H9 (cell line): ENCODE measurements at regions not wholly inside any gene's neighbourhood (a gene's known extent, or its start where the extent isn't known, plus 50 kb on each side); places are given as distances from the start of the nearest gene placed in this dataset.

Experiments
- DNase-seq: peaks from one replicate; pipeline ENCODE4 v3.0.0-alpha.2; 2017
- H2AFZ ChIP-seq: one replicate; pipeline ENCODE4 v1.6.1; 2013; ENCODE audit warnings: mild to moderate bottlenecking, low read length, control low read depth, moderate library complexity
- H2AK5ac ChIP-seq: 2 replicates; pipeline ENCODE4 v1.6.1; 2013; ENCODE audit warnings: low read length, control low read depth, mixed read lengths; ENCODE audit not compliant: insufficient read length
- H2BK120ac ChIP-seq: one replicate; pipeline ENCODE4 v1.6.1; 2013; ENCODE audit warnings: low read depth, mild to moderate bottlenecking, low read length, control low read depth, inconsistent platforms; ENCODE audit not compliant: poor library complexity, severe bottlenecking
- H2BK12ac ChIP-seq: 2 replicates; pipeline ENCODE4 v1.6.1; 2013; ENCODE audit warnings: low read length, control low read depth, mixed read lengths, low read depth; ENCODE audit not compliant: insufficient read length
- H2BK15ac ChIP-seq: 2 replicates; pipeline ENCODE4 v1.6.1; 2013; ENCODE audit warnings: low read depth, low read length, control low read depth
- H2BK20ac ChIP-seq: one replicate; pipeline ENCODE4 v1.6.1; 2013; ENCODE audit warnings: low read depth, mild to moderate bottlenecking, low read length, control low read depth, inconsistent platforms; ENCODE audit not compliant: poor library complexity, severe bottlenecking
- H2BK5ac ChIP-seq: 2 replicates; pipeline ENCODE4 v1.6.1; 2013; ENCODE audit warnings: low read length, control low read depth, mixed read lengths; ENCODE audit not compliant: insufficient read length
- H3K14ac ChIP-seq: 2 replicates; pipeline ENCODE4 v1.6.1; 2013; ENCODE audit warnings: low read length, control low read depth; ENCODE audit not compliant: insufficient read depth
- H3K18ac ChIP-seq: 2 replicates; pipeline ENCODE4 v1.6.1; 2013; ENCODE audit warnings: low read depth, mild to moderate bottlenecking, mixed read lengths, low read length, control low read depth; ENCODE audit not compliant: insufficient read length
- H3K23ac ChIP-seq: 2 replicates; pipeline ENCODE4 v1.6.1; 2013; ENCODE audit warnings: low read length, control low read depth, mixed read lengths, low read depth; ENCODE audit not compliant: insufficient read length
- H3K23me2 ChIP-seq: 2 replicates; pipeline ENCODE4 v1.6.1; 2013; ENCODE audit warnings: low read depth, mild to moderate bottlenecking, mixed read lengths, low read length, control low read depth; ENCODE audit not compliant: insufficient read length, poor library complexity, severe bottlenecking
- H3K27ac ChIP-seq: 2 replicates; pipeline ENCODE4 v1.5.1; 2013; ENCODE audit warnings: low read length, control low read depth, mixed read lengths, low read depth; ENCODE audit not compliant: insufficient read length
- H3K27me3 ChIP-seq: 2 replicates; pipeline ENCODE4 v1.6.1; 2013; ENCODE audit warnings: low read length, control low read depth, inconsistent platforms; ENCODE audit not compliant: insufficient read depth
- H3K4ac ChIP-seq: 2 replicates; pipeline ENCODE4 v1.6.1; 2013; ENCODE audit warnings: low read depth, mild to moderate bottlenecking, control low read depth, inconsistent platforms, low read length, moderate library complexity
- H3K4me1 ChIP-seq: 2 replicates; pipeline ENCODE4 v1.6.1; 2013; ENCODE audit warnings: low read length, control low read depth, inconsistent platforms; ENCODE audit not compliant: insufficient read depth
- H3K4me2 ChIP-seq: 2 replicates; pipeline ENCODE4 v1.6.1; 2013; ENCODE audit warnings: low read length, control low read depth, mixed read lengths; ENCODE audit not compliant: insufficient read length, insufficient read depth
- H3K56ac ChIP-seq: 2 replicates; pipeline ENCODE4 v1.6.1; 2013; ENCODE audit warnings: low read depth, mild to moderate bottlenecking, mixed read lengths, low read length, control low read depth; ENCODE audit not compliant: insufficient read length
- H3K79me1 ChIP-seq: 2 replicates; pipeline ENCODE4 v1.6.1; 2013; ENCODE audit warnings: low read depth, mild to moderate bottlenecking, moderate library complexity, low read length, control low read depth, inconsistent platforms; ENCODE audit not compliant: insufficient read depth, poor library complexity, severe bottlenecking
- H3K79me2 ChIP-seq: 2 replicates; pipeline ENCODE4 v1.6.1; 2013; ENCODE audit warnings: low read length, control low read depth, inconsistent platforms; ENCODE audit not compliant: insufficient read depth
- H3K9ac ChIP-seq: 2 replicates; pipeline ENCODE4 v1.6.1; 2013; ENCODE audit warnings: low read length, control low read depth, mixed read lengths; ENCODE audit not compliant: insufficient read length; ENCODE audit errors: extremely low read depth
- H3K9me3 ChIP-seq: one replicate; pipeline ENCODE4 v1.6.1; 2013; ENCODE audit warnings: low read depth, low read length, inconsistent platforms; ENCODE audit not compliant: control insufficient read depth
- H3T11ph ChIP-seq: one replicate; pipeline ENCODE4 v1.6.1; 2013; ENCODE audit warnings: mild to moderate bottlenecking, low read length, control low read depth, inconsistent platforms
- H4K20me1 ChIP-seq: one replicate; pipeline ENCODE4 v1.6.1; 2013; ENCODE audit not compliant: control insufficient read depth, insufficient read length, insufficient read depth
- H4K5ac ChIP-seq: 2 replicates; pipeline ENCODE4 v1.6.1; 2013; ENCODE audit warnings: low read depth, mild to moderate bottlenecking, mixed read lengths, low read length, control low read depth; ENCODE audit not compliant: insufficient read length
- H4K8ac ChIP-seq: replicated peaks from 2 replicates; pipeline ENCODE4 v1.6.1; 2013; ENCODE audit warnings: low read length, control low read depth, mixed read lengths, low read depth; ENCODE audit not compliant: insufficient read length
- H4K91ac ChIP-seq: 2 replicates; pipeline ENCODE4 v1.6.1; 2013; ENCODE audit warnings: low read depth, mild to moderate bottlenecking, moderate library complexity, mixed read lengths, low read length, control low read depth; ENCODE audit not compliant: insufficient read length
- H3K27ac Mint-ChIP-seq, 3 experiments: 2 replicates in 2 of 3; 3 replicates in 1 of 3; pipeline ENCODE4 v1.8.0; 2020 to 2021; ENCODE audit warnings: mixed read lengths in 3 of 3, mild to moderate bottlenecking in 1 of 3, moderate library complexity in 1 of 3
- H3K27me3 Mint-ChIP-seq: 2 replicates; pipeline ENCODE4 v1.8.0; 2021; ENCODE audit warnings: low read depth, mild to moderate bottlenecking, moderate library complexity, mixed read lengths
- H3K36me3 Mint-ChIP-seq, 3 experiments: 2 replicates in 2 of 3; 3 replicates in 1 of 3; pipeline ENCODE4 v1.8.0; 2020 to 2021; ENCODE audit warnings: low read depth in 3 of 3, mixed read lengths in 3 of 3; ENCODE audit not compliant: insufficient read depth in 1 of 3
- H3K4me1 Mint-ChIP-seq, 2 experiments: 2 replicates each; pipeline ENCODE4 v1.8.0; 2020; ENCODE audit warnings: mixed read lengths in 2 of 2
- H3K4me3 Mint-ChIP-seq, 2 experiments: 2 replicates in 1 of 2; 3 replicates in 1 of 2; pipeline ENCODE4 v1.8.0; 2020 to 2021; ENCODE audit warnings: mild to moderate bottlenecking in 2 of 2, mixed read lengths in 2 of 2, moderate library complexity in 1 of 2
- H3K9me3 Mint-ChIP-seq, 2 experiments: 2 replicates in 1 of 2; 3 replicates in 1 of 2; pipeline ENCODE4 v1.8.0; 2020; ENCODE audit warnings: mild to moderate bottlenecking in 2 of 2, mixed read lengths in 2 of 2, moderate library complexity in 1 of 2
- WGBS: extraction: QIAGEN DNeasy Blood & Tissue Kit; methylation state at CpG from one replicate; pipeline ENCODE4 v1.1.7; 2013; ENCODE audit warnings: missing lambda C conversion rate, low lambda C conversion rate, mixed read lengths; ENCODE audit not compliant: insufficient read length; ENCODE audit errors: extremely low coverage; 5-methylcytosine and 5-hydroxymethylcytosine counted together
- TF ChIP-seq, protein P1 (sequence below): fragments of 200-600 bp; sonication (generic); conservative IDR thresholded peaks from 3 replicates; pipeline ENCODE4 v1.8.0; 2021; ENCODE audit warnings: antibody characterized with exemption, mild to moderate bottlenecking

DNA sequence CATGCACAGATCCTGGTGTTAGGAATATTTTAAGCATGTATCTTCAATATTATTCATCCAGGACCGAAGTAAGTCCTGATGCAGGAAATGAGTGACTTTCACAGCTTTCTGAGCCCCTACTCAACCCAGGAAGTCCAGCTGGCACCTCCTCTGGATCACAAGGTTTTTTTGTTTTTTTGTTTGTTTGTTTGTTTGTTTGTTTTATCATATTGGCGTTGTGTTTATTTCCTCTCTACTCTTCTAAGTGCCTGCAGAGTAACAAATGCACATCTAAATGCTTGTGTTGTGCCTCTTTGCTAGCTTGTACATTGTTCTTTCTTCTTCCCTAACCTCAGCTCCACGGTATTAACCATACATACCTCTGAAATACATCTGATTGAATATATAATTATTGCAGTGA, 594.3 kb upstream of the ADGRB3 start:
- H3K23ac ChIP-seq, result no peak overlapping the region
- peak overlapping the region; percentile 38 for H3K4me2 ChIP-seq
- peak overlapping the region; percentile 96 to 100 (median 99) for H3K27ac Mint-ChIP-seq
- H3K27me3 Mint-ChIP-seq, result no peaks in the 10 kb centered on the region
- H3K9me3 ChIP-seq, result no peaks in the 10 kb centered on the region
- no peaks in the 10 kb centered on the region for H3K79me2 ChIP-seq
- TF ChIP-seq, protein P1, sequence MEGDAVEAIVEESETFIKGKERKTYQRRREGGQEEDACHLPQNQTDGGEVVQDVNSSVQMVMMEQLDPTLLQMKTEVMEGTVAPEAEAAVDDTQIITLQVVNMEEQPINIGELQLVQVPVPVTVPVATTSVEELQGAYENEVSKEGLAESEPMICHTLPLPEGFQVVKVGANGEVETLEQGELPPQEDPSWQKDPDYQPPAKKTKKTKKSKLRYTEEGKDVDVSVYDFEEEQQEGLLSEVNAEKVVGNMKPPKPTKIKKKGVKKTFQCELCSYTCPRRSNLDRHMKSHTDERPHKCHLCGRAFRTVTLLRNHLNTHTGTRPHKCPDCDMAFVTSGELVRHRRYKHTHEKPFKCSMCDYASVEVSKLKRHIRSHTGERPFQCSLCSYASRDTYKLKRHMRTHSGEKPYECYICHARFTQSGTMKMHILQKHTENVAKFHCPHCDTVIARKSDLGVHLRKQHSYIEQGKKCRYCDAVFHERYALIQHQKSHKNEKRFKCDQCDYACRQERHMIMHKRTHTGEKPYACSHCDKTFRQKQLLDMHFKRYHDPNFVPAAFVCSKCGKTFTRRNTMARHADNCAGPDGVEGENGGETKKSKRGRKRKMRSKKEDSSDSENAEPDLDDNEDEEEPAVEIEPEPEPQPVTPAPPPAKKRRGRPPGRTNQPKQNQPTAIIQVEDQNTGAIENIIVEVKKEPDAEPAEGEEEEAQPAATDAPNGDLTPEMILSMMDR, result no peak
- no peaks in the 10 kb centered on the region for H3K27me3 ChIP-seq
- H3K27ac ChIP-seq, result peak overlapping the region; percentile 99
- no peak overlapping the region; the same call in 1 of the 2 replicates for H3K14ac ChIP-seq
- peaks cover 8 to 23% (median 10%) of the 10 kb centered on the region in 3 experiments for H3K36me3 Mint-ChIP-seq
- H2BK12ac ChIP-seq, result peak overlapping the region; percentile 97
- H3K4me3 Mint-ChIP-seq, result peak overlapping the region; percentile 37 to 64
- H2BK15ac ChIP-seq, result no peak overlapping the region
- no peak overlapping the region for H2AK5ac ChIP-seq
- H3K9me3 Mint-ChIP-seq, result peaks cover 8 to 16% of the 10 kb centered on the region in 2 experiments
- H3K18ac ChIP-seq, result peak overlapping the region; percentile 82
- no peak overlapping the region for H2BK20ac ChIP-seq
- H3K79me1 ChIP-seq, result no peaks in the 10 kb centered on the region
- H2BK5ac ChIP-seq, result peak overlapping the region; percentile 95
- H4K20me1 ChIP-seq, result no peaks in the 10 kb centered on the region
- no peaks in the 10 kb centered on the region for H3K23me2 ChIP-seq
- no peak overlapping the region for H3K4ac ChIP-seq
- WGBS, result no CpG with 5 or more reads among the region's 3 CpGs
- H4K8ac ChIP-seq, result no peak overlapping the region
- H3K9ac ChIP-seq, result peak overlapping the region; percentile 69
- no peak for DNase-seq
- peaks cover 18% of the 10 kb centered on the region; the same call in 1 of the 2 replicates for H3K4me1 ChIP-seq
- no peak overlapping the region for H3T11ph ChIP-seq
- no peak overlapping the region for H4K91ac ChIP-seq
- peaks cover 44 to 55% of the 10 kb centered on the region in 2 experiments for H3K4me1 Mint-ChIP-seq
- H2AFZ ChIP-seq, result no peak overlapping the region
- peak overlapping the region; percentile 84 for H3K56ac ChIP-seq
- no peak overlapping the region for H4K5ac ChIP-seq
- H2BK120ac ChIP-seq, result no peak overlapping the region
